Astrocyte of the cerebellum (primary cell): ENCODE measurements at regions not wholly inside any gene's neighbourhood (a gene's known extent, or its start where the extent isn't known, plus 50 kb on each side); places are given as distances from the start of the nearest gene placed in this dataset.
A peak's percentile ranks its signal among the peaks of the same experiment; 100 is the strongest.

ENCODE experiments used
- DNase-seq: peaks from one replicate; pipeline ENCODE4 v3.0.0-alpha.2; 2011; ENCODE audit warnings: low read depth
- H3K4me3 ChIP-seq: 2 replicates; pipeline ENCODE4 v1.5.1; 2011; ENCODE audit warnings: mild to moderate bottlenecking, low read depth, low read length, moderate library complexity
- in situ Hi-C: cut with HindIII; loops from 2 replicates; pipeline ENCODE4 v1.10.0; 2017; ENCODE audit warnings: low sequenced_read_pairs
- TF ChIP-seq, protein P1 (sequence below): IDR thresholded peaks from 2 replicates; pipeline ENCODE4 v1.5.1; 2012; ENCODE audit warnings: low read length, low read depth, moderate library complexity, mild to moderate bottlenecking; ENCODE audit errors: missing control alignments

DNA sequence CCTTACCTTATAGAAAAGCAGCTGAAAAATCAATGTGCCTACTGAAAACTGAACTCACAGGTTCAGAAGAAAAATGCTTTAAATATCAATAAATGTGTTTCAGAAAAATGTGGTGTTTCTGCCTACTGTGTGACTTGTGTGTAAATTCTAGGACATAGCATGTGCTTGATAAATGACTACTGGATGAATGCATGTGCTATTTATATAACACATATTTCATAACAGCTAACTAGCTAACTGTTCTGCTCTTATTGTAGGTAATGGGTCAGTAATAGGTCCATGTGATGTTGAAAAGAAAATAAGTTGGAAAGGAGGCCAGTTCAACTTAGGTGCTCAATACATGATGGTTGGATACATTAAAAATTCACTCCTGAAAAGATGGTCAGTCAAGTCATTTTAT, 993.0 kb upstream of the LCORL start:
- TF ChIP-seq, protein P1, sequence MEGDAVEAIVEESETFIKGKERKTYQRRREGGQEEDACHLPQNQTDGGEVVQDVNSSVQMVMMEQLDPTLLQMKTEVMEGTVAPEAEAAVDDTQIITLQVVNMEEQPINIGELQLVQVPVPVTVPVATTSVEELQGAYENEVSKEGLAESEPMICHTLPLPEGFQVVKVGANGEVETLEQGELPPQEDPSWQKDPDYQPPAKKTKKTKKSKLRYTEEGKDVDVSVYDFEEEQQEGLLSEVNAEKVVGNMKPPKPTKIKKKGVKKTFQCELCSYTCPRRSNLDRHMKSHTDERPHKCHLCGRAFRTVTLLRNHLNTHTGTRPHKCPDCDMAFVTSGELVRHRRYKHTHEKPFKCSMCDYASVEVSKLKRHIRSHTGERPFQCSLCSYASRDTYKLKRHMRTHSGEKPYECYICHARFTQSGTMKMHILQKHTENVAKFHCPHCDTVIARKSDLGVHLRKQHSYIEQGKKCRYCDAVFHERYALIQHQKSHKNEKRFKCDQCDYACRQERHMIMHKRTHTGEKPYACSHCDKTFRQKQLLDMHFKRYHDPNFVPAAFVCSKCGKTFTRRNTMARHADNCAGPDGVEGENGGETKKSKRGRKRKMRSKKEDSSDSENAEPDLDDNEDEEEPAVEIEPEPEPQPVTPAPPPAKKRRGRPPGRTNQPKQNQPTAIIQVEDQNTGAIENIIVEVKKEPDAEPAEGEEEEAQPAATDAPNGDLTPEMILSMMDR = no peak
- in situ Hi-C loops = no loop called here
- no peak for DNase-seq
- no peak overlapping the region for H3K4me3 ChIP-seq

DNA sequence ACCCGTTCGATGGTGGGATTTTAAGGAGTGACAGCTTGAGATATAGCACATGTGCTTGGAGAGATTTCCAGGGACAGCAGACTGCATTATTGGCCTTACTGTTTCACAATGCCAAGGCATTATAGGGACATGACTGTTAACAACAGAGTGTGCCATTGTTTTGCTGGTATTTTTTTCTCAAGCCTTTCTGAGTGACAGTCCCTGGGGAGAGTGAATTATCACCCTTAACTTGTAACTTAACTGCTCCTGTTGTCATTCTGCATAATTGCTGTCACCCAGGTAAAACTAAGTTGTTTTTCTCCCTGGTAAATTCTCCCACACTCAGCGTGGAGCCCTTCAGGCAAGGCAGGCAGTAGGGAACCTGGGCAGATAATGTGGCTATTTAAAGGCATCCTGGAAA, 989.2 kb upstream of the LCORL start:
- no peak overlapping the region for H3K4me3 ChIP-seq
- TF ChIP-seq, protein P1 = no peak
- DNase-seq = no peak
- in situ Hi-C loops = no loop called here

DNA sequence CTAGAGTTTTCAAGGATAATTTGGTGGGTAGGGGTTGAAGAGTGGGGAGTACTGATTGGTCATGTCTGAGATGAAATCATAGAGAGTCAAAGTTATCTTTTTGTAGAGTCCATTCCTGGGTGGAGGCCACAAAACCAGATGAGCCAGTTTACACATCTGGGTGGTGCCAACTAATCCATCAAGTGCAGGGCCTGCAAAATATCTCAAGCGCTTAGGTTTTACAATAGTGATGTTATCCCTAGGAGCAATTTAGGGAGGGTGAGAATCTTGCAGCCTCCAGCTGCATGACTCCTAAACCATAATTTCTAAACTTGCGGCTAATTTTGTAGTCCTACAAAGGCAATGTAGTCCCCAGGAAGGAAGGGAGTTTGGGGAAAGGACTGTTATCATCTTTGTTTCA, 988.3 kb upstream of the LCORL start:
- TF ChIP-seq, protein P1 = no peak
- no peak for DNase-seq
- no peak overlapping the region for H3K4me3 ChIP-seq
- in situ Hi-C loops = no loop called here

DNA sequence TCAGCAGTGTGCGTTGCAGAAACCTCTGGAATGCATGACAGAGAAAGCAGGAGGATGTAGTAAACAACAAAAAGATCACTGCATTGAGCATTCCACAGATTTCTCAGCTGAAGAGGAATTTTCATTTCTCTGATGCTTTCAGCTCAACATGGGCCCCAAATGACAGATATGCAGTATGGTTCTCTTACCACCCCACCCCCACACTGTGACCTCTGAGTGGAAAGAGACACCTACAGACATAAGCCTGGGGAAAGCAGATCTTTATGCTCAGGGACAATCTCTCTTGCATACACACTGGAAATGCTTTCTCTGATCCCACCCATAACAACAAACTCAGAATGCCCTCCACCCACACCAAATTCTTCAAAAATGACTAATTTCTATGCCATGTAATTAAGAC, 983.7 kb upstream of the LCORL start:
- in situ Hi-C loops = no loop called here
- peak; percentile 6 for DNase-seq

DNA sequence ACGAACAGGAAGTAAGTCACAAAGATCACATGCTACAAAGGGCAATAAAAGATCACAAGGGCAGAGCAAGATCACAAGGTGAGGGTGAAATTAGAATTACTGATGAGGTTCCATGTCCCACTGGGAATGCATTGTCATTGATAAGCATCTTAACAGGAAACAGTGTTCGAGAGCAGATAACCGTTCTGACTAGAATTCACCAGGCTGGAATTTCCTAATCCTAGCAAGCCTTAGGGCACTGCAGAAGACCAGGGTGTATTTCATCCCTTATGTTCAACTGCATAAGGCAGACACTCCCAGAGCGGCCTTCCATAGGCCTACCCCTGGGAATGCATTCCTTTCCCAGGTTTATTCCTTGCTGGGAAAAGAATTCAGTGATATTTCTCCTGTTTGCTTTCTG, 980.6 kb upstream of the LCORL start:
- no peak for DNase-seq
- TF ChIP-seq, protein P1 = no peak
- no peak overlapping the region for H3K4me3 ChIP-seq
- in situ Hi-C loops = no loop called here

More for the DNA sequence above, 983.7 kb upstream of the LCORL start:
- TF ChIP-seq, protein P1 = no peak
- H3K4me3 ChIP-seq = no peak overlapping the region

DNA sequence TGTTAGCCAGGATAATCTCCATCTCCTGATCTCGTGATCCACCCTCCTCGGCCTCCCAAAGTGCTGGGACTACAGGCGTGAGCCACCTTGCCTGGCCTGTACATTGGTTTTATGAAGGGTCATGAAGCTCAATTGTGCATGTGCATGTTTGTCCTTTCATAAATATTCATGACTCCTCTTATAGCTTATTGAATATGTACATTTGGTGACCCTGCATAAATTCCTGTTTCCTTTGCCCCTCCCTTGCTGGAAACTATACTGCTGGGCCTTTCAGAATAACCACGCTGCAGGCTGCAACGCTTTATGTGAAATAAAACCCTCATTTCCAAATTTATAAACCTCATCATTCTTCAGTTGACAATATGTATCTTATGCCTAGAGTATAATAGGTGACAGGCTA, 978.0 kb upstream of the LCORL start:
- TF ChIP-seq, protein P1 = no peak
- DNase-seq = no peak
- no peak overlapping the region for H3K4me3 ChIP-seq
- in situ Hi-C loops = no loop called here

DNA sequence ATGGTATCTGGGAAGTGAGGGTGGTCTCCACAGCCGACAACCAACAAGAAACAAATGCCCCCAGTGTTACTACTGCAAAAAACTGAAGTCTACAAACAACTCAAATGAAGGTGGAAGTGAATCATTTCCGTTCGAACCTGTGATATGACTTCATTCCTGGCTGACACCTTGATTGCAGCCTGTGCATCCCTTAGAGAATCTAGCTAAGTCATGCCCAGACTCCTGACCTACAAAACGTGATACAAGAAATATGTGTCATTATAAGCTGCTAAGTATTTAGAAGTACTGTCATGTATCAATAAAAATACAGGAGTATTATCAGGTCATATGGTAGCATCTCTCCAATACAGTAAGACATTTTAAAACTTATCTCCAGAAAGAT, 959.7 kb upstream of the LCORL start:
- TF ChIP-seq, protein P1 = no peak
- no peak for DNase-seq
- in situ Hi-C loops = no loop called here
- H3K4me3 ChIP-seq = no peak overlapping the region
